ENCODE measurements at regions not wholly inside any gene's neighbourhood (a gene's known extent, or its start where the extent isn't known, plus 50 kb on each side); places are given as distances from the start of the nearest gene placed in this dataset.

GRCh38 chr6:168196385-168196860 lies 117.4 kb upstream of the FRMD1 start:
- no peak for TF ChIP-seq EP300 (IDR thresholded peaks at IDR 0.05; ENCODE audit: borderline replicate concordance)
- TF ChIP-seq MAX (IDR thresholded peaks at IDR 0.05): no peak
- TF ChIP-seq REST (IDR thresholded peaks at IDR 0.05; ENCODE audit: low read depth): no peak
- no peak for TF ChIP-seq CEBPB (IDR thresholded peaks at IDR 0.05)
- no peak for TF ChIP-seq USF1 (IDR thresholded peaks at IDR 0.05)
- TF ChIP-seq RAD21 (IDR thresholded peaks at IDR 0.05; ENCODE audit: low read depth): no peak
- no peak for TF ChIP-seq CREB1 (IDR thresholded peaks at IDR 0.05; ENCODE audit: low read depth)

All from Ishikawa (cell line).